ENCODE measurements at regions not wholly inside any gene's neighbourhood (a gene's known extent, or its start where the extent isn't known, plus 50 kb on each side); places are given as distances from the start of the nearest gene placed in this dataset.
"Not testable (repeated sequence)": the region's sequence is repeated elsewhere in the genome, so short reads cannot be mapped to it uniquely, and the experiment has no call there.

GRCh38 chr13:50485979-50486935, 357.2 kb downstream of the DLEU7 start:
- DNase-seq (ENCODE audit: low read depth), result no peak

DNA sequence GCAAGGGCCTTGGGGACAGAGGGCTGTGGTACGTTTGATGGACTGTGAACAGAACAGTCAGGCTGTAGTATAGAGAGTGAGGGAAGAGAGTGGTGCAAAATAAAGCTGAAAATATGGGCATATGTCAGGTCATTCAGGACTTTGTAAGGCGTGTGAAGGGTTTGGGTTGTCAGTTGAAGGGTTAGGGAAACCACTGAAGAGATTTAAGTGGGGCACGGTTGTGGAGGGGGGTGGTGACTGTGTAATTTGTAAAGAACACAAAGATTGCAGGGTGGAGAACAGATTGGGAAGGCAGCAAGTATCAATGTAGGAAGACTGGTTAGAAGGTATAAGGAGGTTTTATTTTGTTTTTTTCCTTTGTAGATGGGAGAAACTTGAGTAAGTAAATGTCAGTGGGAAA, 349.8 kb downstream of the DLEU7 start:
- DNase-seq (ENCODE audit: low read depth), result no peak

DNA sequence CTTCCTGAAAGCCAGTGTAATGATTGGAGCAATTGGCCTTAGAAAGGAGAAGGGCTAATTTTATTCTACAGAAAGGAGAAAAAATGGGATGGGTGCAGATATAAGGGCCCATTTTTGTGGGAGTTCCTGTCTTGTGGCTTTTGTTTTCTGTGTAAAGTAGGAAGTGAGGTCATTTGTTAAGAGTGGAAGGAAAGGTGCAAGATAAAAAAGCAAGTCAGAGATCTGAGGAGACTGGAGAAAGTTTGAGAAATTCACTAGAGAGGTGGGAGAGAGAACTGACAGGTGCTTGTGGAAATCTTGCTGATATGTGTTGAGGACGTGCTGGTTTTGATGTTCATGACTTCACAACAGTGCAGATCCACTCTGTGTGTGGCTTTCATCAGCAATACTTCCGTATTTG, 349.4 kb downstream of the DLEU7 start:
- no peak for DNase-seq (ENCODE audit: low read depth)

DNA sequence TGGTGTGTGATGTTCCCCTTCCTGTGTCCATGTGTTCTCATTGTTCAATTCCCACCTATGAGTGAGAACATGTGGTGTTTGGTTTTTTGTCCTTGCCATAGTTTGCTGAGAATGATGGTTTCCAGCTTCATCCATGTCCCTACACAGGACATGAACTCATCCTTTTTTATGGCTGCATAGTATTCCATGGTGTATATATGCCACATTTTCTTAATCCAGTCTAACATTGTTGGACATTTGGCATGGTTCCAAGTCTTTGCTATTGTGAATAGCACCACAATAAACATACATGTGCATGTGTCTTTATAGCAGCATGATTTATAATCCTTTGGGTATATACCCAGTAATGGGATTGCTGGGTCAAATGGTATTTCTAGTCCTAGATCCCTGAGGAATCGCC, 340.3 kb downstream of the DLEU7 start:
- DNase-seq (ENCODE audit: low read depth), result not testable (repeated sequence)

DNA sequence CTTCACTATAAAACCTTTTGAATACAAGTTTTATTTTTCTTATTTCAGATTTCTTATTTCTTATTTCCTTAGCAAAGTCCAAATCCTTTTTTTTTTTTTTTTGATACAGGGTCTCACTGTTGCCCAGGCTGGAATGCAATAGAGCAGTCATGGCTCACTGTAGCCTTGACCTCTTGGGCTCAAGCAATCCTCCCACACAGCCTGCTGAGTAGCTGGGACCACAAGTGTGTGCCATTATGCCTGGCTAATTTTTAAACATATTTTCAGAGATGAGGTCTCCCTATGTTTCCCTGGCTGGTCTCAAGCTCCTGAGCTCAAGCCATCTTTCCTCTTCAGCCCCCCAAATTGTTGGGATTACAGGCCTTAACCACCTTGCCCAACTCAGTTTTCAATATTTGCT, 334.3 kb downstream of the DLEU7 start:
- no peak for DNase-seq (ENCODE audit: low read depth)

- no peak for DNase-seq (ENCODE audit: low read depth)
Measured at GRCh38 chr13:50509771-50510441, 333.6 kb downstream of the DLEU7 start.

DNA sequence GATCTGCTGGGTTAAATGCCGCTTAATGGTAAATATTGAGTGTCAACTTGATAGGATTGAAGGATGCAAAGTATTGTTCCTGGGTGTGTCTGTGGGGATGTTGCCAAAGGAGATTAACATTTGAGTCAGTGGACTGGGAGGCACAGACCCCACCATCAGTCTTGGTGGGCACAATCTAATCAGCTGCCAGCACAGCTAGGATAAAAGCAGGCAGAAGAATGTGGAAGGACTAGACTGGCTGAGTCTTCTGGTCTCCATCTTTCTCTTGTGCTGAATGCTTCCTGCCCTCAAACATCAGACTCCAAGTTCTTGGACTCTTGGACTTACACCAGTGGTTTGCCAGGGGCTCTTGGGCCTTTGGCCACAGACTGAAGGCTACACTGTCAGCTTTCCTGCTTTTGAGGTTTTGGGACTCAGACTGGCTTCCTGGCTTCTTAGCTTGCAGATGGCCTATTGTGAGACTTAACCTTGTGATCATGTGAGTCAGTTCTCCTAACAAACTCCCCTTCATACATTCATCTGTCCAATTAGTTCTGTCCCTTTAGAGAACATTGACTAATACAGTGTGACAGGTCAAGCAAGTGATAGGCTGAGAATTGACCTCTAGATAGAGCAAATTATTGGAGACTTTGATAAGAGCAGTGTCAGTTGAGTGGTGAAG, 332.5 kb downstream of the DLEU7 start:
- DNase-seq (ENCODE audit: low read depth), result not testable (repeated sequence)

- DNase-seq (ENCODE audit: low read depth), result no peak
Measured at GRCh38 chr13:50511877-50512341, 331.6 kb downstream of the DLEU7 start.

DNA sequence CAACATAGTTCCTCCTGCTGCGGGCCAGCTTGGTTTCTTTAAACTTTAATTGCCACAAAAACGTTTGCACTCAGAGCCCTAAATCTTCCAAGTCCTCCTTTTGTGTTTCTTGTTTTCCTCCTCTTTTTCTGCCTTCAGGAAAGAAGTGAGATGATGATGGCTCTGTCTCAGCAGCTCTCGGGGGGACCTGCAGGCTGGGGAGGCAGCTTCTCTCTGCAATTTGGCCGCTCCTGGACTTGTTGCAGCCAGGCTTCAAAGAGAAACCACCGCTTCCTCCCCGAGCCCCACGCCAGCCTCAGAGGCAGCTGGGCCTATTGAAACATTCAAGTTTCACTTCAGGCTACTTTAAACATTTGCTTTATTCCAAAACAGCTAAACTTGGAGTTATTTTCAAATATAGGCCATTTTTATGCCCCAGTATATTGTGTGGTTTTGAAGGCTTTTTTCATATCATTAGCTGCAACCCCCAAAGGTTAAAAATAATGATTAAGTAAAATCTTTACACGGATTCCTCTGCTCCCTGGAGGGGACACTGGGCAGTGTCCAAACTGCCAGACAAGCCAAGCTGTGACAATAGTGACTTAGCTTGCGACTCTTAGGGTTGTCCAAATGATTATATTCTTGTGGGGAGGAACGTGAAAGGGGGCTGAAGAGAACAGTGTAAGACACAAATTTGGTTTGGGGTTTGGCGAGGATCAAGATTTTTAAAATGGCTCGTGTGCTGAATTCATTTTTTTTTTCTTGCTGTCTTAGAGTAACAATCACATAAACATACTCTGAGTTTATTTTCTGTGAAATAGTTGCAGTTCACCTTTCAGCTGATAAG, 330.8 kb downstream of the DLEU7 start:
- DNase-seq (ENCODE audit: low read depth), result peak; percentile 16

DNA sequence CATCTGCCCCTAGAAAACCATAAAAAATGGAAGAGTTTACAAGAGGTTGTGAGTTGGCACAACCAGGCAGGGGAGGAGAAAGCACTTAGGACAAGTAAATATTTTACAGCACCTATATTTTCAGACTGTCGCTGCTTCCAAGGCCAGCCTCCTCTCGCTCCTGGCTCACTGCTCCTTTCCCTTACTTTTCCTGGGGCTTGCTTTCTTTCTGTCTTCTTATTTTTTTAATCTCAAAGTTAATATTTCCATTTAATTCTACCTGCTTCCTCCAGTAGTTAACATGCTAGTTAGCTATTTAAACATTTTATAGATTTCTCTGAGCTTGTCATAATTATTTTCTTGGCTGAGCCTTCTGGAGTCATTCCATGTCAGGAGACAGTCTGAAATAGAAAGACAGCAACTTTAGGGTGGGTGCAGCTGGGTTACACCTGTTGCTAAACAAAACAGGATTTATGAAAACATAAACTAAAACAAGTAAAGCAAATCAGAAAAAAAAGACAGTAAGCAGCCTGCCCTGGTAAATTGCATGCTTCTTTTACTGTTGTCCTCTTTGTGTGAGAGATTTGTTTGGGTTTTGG, 330.1 kb downstream of the DLEU7 start:
- DNase-seq (ENCODE audit: low read depth), result no peak

- DNase-seq (ENCODE audit: low read depth), result no peak
Measured at GRCh38 chr13:50514249-50514648, 329.2 kb downstream of the DLEU7 start.

- DNase-seq (ENCODE audit: low read depth), result no peak
Measured at GRCh38 chr13:50518131-50518530, 325.4 kb downstream of the DLEU7 start.

DNA sequence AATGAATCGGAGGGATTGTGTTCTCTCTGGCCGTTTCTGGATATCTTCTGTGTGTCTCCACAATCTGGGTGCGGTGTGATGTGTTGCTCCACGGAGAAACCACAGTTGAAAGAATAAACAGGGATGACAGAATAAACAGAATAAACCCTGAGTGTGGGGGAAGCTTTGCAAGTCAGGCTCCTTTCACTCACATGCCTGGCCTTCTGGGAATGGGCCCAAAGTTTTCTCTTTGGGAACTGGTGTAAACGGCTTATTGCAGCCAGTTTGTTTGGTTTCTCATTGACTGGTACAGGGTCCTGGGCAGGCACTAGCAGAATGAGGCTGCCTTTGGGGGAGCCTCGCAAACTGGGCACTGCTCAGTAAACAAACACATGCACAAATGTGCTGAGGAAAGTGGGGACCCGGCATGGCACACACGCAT, 324.7 kb downstream of the DLEU7 start:
- no peak for DNase-seq (ENCODE audit: low read depth)

DNA sequence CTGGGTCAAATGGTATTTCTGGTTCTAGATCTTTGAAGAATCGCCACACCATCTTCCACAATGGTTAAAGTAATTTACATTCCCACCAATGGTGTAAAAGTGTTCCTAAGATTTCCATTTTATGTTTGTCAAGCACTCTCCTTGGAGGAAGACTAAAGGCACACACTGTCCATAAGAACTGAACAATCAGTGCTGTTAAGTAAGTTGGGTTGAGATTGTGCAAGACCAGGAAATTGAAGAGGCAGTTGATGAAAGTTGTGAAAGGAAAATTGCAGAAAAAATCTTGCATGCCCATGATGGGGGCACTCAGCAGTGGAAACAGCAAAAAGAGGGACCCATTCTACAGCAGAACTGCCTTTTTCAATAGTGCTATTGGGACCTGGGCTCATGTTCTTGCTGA, 323.6 kb downstream of the DLEU7 start:
- DNase-seq (ENCODE audit: low read depth), result no peak

DNA sequence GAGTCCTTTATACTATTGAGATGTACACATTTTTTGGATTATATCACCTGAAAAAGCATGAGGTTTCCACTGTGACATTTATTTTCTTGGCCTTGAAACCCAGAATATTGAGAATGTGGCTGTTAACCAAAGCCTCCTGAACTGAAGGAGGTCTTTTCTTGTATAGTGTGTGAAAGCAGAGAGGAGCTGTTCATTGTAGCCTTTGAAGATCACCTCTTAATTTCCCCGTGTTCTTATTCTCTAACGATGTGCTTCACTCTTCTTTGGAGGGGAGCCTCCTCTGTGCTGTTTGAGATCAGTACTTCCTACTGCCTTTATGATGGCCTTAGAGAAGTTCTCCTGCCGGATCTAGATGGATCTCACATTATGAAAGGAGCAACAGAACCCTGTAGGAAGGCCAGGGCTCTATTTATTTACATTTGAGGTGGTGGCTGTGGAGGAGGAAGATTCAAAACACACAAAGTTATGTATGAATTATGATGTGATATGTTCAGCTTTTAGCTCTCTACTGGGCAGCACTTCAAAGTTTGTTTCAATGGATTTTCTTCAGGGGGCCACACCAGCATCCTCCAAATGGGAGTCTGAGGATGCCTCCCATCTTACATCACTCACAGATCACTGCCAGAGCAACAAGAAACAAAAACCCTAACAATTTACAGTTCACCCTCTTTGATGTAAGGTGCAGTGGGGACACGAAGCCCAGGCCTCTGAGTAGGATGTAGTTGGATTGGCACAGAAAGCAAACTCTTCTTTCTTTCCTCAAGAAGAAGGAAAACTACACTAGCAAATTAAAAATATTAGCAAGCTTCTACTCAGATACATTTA, 322.3 kb downstream of the DLEU7 start:
- DNase-seq (ENCODE audit: low read depth), result no peak

GRCh38 chr13:50521831-50522149, 321.7 kb downstream of the DLEU7 start:
- no peak for DNase-seq (ENCODE audit: low read depth)

- no peak for DNase-seq (ENCODE audit: low read depth)
Measured at GRCh38 chr13:50522506-50522905, 321.0 kb downstream of the DLEU7 start.

DNA sequence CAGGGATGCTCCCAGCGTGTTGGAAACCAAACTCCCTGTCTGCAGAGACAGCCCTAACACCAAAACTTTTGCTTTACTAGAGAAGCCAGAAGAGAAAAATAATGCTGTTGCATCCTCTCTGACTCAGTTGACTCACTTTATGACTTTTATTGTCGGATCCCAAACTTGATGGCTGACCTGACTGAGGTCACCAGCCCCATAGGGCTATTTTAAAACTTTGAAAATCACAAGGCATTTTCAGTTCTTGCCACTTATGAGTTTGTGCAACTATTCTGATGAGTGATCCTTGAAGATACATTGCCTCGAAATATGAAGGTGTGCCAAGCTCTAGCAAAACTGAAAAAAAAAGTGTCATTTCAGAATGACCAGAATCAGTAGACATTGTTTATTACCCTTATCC, 320.2 kb downstream of the DLEU7 start:
- DNase-seq (ENCODE audit: low read depth), result no peak

DNA sequence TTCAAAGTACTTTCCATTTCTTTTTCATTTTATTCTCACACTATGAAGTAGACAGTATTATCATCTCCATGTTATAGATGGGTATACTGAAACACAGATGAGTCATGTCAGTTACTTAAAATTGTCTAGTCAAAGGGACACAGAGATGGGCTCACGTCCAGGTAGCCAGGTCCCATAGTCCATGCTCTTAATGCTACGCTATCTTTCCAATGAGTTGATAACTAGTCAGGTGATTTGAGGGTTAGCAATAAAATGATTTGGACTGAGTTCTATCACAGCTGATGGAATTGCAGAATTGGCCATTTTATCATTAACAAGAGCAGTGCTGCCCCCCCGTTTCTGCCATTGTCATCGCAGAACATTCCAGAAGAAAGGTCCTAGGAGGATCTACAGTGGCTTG, 318.9 kb downstream of the DLEU7 start:
- DNase-seq (ENCODE audit: low read depth), result no peak

DNA sequence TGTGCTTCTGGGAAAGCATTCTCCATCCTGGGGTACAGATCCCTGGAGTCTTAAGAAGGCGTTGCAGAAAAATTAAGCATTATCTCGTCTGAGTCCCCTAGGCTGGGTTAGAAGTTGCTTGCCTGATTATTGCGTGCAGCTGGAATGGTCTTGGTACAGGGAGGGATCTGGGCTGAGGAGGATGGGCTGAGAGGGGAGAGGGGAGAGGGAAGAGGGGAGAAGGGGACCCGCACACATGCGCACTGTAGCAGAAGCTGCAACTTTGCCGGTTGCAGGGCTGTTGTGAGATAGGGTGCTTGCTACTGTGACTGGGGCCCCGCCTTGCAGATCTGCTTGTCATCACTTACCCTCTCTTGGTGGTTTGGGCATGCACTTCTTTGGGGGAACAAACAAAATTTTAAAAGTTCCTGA, 316.8 kb downstream of the DLEU7 start:
- no peak for DNase-seq (ENCODE audit: low read depth)

GRCh38 chr13:50527188-50527587, 316.3 kb downstream of the DLEU7 start:
- no peak for DNase-seq (ENCODE audit: low read depth)

All from activated T-cell treated with anti-CD3 and anti-CD28 coated beads for 1 hour (primary cell).